ENCODE measurements at regions not wholly inside any gene's neighbourhood (a gene's known extent, or its start where the extent isn't known, plus 50 kb on each side); places are given as distances from the start of the nearest gene placed in this dataset.

- no peak for DNase-seq
- Histone ChIP-seq H3K36me3 (ENCODE audit: control insufficient read depth in 2 of 3, insufficient read depth in 3 of 3, low read length in 3 of 3) (no peaks in the 10 kb centered on the region), H3K4me3 (ENCODE audit: low read length in 3 of 3) (no peak overlapping the region), H3K27ac (ENCODE audit: low read depth in 2 of 2, low read length in 2 of 2) (no peak overlapping the region), H3K4me1 (ENCODE audit: control insufficient read depth in 2 of 3, insufficient read depth in 2 of 3, low read depth in 1 of 3, low read length in 3 of 3) (peaks cover 0 to 2% (median 0%) of the 10 kb centered on the region in 3 donors), H3K9me3 (ENCODE audit: control insufficient read depth in 2 of 3, insufficient read depth in 1 of 3, low read length in 3 of 3) (no peaks in the 10 kb centered on the region), H3K27me3 (ENCODE audit: control insufficient read depth, insufficient read depth, low read length) (no peaks in the 10 kb centered on the region), H3K9ac (ENCODE audit: low read length in 3 of 3) (no peak overlapping the region)
- no peak for FAIRE-seq
- no peak for TF ChIP-seq CTCF (IDR thresholded peaks at IDR 0.05; ENCODE audit: borderline replicate concordance, extremely low read depth, insufficient read depth)
- intact Hi-C loops (cut with DNase I), result no loop called here
These were observed 153.7 kb upstream of the APCDD1 start for GRCh38 chr18:10300739-10301138.

- Histone ChIP-seq H3K4me1 (ENCODE audit: control insufficient read depth in 2 of 3, insufficient read depth in 2 of 3, low read depth in 1 of 3, low read length in 3 of 3) (peaks cover 0 to 2% (median 0%) of the 10 kb centered on the region in 3 donors), H3K36me3 (ENCODE audit: control insufficient read depth in 2 of 3, insufficient read depth in 3 of 3, low read length in 3 of 3) (no peaks in the 10 kb centered on the region), H3K9me3 (ENCODE audit: control insufficient read depth in 2 of 3, insufficient read depth in 1 of 3, low read length in 3 of 3) (no peaks in the 10 kb centered on the region), H3K4me3 (ENCODE audit: low read length in 3 of 3) (no peak overlapping the region), H3K27ac (ENCODE audit: low read depth in 2 of 2, low read length in 2 of 2) (no peak overlapping the region), H3K27me3 (ENCODE audit: control insufficient read depth, insufficient read depth, low read length) (no peaks in the 10 kb centered on the region), H3K9ac (ENCODE audit: low read length in 3 of 3) (no peak overlapping the region)
- FAIRE-seq, result no peak
- no peak for DNase-seq
- intact Hi-C loops (cut with DNase I), result no loop called here
- TF ChIP-seq CTCF (IDR thresholded peaks at IDR 0.05; ENCODE audit: borderline replicate concordance, extremely low read depth, insufficient read depth), result no peak
These were observed 152.5 kb upstream of the APCDD1 start for GRCh38 chr18:10301831-10302483.

GRCh38 chr18:10303171-10303570, 151.3 kb upstream of the APCDD1 start:
- Histone ChIP-seq H3K9me3 (ENCODE audit: control insufficient read depth in 2 of 3, insufficient read depth in 1 of 3, low read length in 3 of 3) (no peaks in the 10 kb centered on the region), H3K27ac (ENCODE audit: low read depth in 2 of 2, low read length in 2 of 2) (no peak overlapping the region), H3K4me1 (ENCODE audit: control insufficient read depth in 2 of 3, insufficient read depth in 2 of 3, low read depth in 1 of 3, low read length in 3 of 3) (peaks cover 0 to 2% (median 0%) of the 10 kb centered on the region in 3 donors), H3K27me3 (ENCODE audit: control insufficient read depth, insufficient read depth, low read length) (no peaks in the 10 kb centered on the region), H3K9ac (ENCODE audit: low read length in 3 of 3) (no peak overlapping the region), H3K4me3 (ENCODE audit: low read length in 3 of 3) (no peak overlapping the region), H3K36me3 (ENCODE audit: control insufficient read depth in 2 of 3, insufficient read depth in 3 of 3, low read length in 3 of 3) (no peaks in the 10 kb centered on the region)
- FAIRE-seq (no peak), DNase-seq (no peak)
- TF ChIP-seq CTCF (IDR thresholded peaks at IDR 0.05; ENCODE audit: borderline replicate concordance, extremely low read depth, insufficient read depth), result no peak
- intact Hi-C loops (cut with DNase I), result no loop called here

- Histone ChIP-seq H3K36me3 (ENCODE audit: control insufficient read depth in 2 of 3, insufficient read depth in 3 of 3, low read length in 3 of 3) (no peaks in the 10 kb centered on the region), H3K4me3 (ENCODE audit: low read length in 3 of 3) (no peak overlapping the region), H3K4me1 (ENCODE audit: control insufficient read depth in 2 of 3, insufficient read depth in 2 of 3, low read depth in 1 of 3, low read length in 3 of 3) (no peaks in the 10 kb centered on the region), H3K27me3 (ENCODE audit: control insufficient read depth, insufficient read depth, low read length) (no peaks in the 10 kb centered on the region), H3K9me3 (ENCODE audit: control insufficient read depth in 2 of 3, insufficient read depth in 1 of 3, low read length in 3 of 3) (no peaks in the 10 kb centered on the region), H3K27ac (ENCODE audit: low read depth in 2 of 2, low read length in 2 of 2) (no peak overlapping the region), H3K9ac (ENCODE audit: low read length in 3 of 3) (no peak overlapping the region)
- FAIRE-seq (no peak), DNase-seq (no peak)
- TF ChIP-seq CTCF (IDR thresholded peaks at IDR 0.05; ENCODE audit: borderline replicate concordance, extremely low read depth, insufficient read depth), result no peak
- intact Hi-C loops (cut with DNase I), result no loop called here
These were observed 149.6 kb upstream of the APCDD1 start for GRCh38 chr18:10304853-10305252.

All from kidney (tissue), 13 donors.